Activated T-cell treated with anti-CD3 and anti-CD28 coated beads, Interleukin-2, amount 50 U/mL, for 48 hours (primary cell): ENCODE measurements at regions not wholly inside any gene's neighbourhood (a gene's known extent, or its start where the extent isn't known, plus 50 kb on each side); places are given as distances from the start of the nearest gene placed in this dataset.

Experiments
- DNase-seq, 2 experiments: peaks; one replicate each; pipeline ENCODE4 v3.0.0-alpha.2; 2020

DNA sequence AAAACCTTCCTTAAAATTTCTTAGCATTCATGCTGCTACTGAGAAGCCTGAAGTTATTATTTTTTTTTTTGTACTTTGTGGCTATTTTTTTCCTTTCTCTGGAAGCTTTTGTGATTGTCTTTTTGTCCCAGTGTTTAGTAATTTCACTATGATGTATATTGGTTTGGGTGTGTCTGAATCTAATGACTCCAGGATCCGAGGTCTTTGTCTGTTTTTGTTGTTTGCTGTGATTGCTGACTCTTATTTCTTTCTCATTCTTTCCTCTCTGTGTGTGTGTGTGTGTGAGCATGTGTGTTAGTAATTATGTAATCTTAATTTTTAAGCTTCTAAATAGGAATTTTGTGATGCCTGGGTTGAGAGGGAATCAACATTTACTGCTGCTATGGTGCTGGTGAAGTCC, 152.0 kb downstream of the RAP2B start:
- no peak for DNase-seq

DNA sequence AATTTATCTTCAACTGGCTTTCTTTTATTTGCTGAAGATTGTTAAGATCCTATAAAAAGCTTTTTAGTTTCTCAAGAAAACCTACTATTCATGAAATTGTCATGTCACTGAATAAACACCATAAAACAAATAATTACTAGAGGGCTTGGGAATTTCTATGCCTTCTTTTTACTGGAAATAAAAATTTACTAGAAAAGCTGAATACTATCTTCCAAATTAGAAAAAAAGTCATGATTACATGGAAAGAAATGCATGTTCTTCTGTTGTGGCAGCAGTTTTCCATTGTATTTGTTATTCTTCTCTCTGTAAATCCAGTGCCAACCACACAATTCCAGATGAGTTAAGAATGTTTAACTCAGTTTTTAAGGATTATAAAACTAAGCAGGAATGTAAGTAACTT, 153.8 kb downstream of the RAP2B start:
- no peak for DNase-seq

DNA sequence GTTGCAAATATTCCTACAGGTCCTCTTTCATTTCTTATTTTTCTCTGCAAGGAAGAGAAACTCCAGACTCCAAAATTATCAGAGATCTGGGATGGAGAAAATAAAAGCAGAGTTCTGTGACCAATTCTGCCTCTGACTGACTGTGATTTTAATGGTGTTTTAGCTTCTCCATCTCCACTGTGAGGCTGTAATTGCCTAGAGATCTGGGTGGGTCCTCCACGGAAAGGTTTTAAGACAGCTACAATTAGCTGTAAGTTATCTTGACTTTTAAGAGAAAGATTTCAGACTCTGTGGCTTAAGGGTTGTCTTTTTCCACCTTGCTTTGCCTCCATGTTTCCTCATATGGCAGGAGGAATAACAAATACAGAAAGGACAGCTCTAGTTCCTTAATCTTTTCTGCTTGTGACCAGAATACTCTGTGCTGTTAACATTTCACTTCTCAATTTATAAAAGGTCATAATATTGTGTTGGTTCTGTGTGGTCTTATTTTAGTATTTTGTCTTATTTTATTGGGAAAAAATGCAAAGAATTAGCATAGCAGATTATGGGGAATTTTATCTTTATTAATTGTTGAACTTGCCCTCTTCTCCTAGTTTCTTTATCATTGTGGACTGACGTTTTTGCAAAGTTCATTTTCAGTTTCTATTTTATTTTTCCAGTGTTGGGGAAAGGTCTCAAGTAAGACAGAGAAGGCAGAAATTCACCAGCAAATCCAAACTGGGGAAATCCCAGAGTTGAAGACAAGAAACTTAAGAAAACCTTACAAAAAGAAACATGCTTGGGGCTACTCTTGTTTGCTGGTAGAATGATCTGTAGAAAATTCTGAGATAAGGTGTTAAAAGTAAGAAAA, 157.9 kb downstream of the RAP2B start:
- no peak for DNase-seq

DNA sequence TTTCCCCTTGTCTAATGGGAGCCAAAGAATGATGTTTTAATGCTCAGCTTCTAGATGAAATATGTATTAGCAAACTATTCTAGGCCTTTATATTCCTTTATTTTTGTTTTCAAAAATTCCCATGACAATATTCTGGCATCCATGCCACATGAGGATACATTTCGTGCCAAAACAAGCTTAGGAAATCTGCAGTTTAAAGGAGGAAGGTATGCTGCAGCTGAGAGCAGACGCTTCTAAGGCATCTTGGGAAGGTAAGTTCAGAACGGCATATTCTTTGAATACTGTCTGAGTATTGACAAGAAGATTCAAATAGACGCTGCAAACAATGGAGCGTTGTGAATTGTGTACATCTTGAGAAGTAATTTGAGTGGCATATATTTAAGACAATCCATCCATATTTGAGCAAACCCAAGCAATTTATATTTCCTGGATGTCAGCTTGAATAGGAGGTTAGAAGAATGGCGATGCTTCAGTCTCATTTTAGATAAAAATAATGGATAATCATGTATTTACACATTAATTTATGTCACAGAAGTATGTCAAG, 158.6 kb downstream of the RAP2B start:
- no peak for DNase-seq

- DNase-seq = no peak
Measured at GRCh38 chr3:153328690-153329089, 166.7 kb downstream of the RAP2B start.

DNA sequence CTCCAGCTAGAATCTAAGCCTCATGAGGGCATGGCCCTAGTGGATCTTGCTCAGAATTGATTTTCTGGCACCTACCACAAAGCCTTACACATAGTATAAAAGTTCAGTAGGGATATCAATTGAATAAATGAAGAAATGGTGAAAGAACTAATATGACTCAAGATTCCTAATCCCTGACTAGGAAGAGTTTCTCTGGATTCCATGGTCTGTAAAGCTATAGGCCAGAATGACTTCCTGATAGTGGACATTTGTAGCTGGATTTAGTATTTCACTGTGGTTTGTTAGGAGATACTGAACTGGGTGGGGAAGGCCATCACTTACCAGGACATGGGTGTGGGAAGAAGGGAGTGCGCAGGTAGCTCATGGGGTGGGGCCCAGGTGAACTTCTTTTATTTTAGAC, 168.9 kb downstream of the RAP2B start:
- no peak for DNase-seq

- no peak for DNase-seq
Measured at GRCh38 chr3:153331676-153332075, 169.7 kb downstream of the RAP2B start.

DNA sequence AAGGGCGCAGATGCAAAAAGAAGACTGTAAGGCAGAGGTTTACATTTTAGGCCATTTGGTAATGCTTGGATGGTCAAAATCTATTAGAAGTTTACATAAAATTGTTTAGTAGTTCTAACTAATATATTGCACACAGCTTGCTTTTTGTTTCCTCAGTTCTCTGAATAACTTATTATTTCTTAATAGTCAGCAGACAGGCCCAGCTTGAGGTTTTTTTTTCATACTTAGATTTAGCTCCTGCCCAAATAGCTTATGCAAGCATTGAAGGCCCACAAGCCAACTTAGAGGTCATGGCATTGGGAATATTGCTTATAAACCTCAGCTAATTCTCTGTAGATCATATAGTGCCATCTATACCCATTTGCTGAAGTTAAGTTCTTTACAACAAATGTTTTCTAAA, 172.5 kb downstream of the RAP2B start:
- DNase-seq = no peak

DNA sequence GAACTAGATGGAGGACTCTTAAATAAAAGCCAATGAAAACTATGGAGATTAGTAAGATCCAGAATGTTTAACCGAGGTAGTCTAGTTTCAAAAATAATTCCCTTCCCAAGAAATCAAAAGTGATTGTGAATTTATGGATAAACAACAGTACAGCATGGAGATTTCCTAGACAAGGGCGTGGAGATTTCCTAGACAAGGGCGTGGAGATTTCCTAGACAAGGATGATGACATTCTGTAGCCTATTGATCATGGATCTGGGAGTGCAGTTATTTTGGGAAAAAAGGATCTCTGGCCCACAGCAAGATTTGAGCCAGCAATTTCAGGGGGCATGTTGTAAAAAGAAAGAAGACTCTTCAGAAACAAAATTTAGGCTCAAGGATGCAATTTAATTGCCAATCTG, 175.3 kb downstream of the RAP2B start:
- DNase-seq = no peak

GRCh38 chr3:153338487-153338886, 176.5 kb downstream of the RAP2B start:
- DNase-seq = no peak

DNA sequence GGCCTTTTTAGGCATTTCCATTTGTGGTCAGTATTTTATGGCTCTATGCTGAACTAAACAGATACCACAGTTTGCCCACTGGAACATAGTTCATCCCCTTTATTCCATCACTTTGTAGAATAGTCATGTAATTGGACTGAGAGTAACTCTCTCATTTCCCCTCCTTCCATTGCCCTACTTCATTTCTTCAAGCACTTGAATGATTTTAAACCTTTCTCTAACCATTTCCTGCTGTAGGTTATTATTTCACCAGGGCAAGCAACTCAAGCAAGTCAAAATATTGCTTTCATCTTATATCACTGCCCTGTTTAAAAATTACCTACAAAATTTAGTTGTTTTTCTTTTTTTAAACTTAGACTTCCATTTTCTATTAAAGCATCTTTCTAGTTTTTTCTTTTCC, 177.0 kb downstream of the RAP2B start:
- no peak for DNase-seq

DNA sequence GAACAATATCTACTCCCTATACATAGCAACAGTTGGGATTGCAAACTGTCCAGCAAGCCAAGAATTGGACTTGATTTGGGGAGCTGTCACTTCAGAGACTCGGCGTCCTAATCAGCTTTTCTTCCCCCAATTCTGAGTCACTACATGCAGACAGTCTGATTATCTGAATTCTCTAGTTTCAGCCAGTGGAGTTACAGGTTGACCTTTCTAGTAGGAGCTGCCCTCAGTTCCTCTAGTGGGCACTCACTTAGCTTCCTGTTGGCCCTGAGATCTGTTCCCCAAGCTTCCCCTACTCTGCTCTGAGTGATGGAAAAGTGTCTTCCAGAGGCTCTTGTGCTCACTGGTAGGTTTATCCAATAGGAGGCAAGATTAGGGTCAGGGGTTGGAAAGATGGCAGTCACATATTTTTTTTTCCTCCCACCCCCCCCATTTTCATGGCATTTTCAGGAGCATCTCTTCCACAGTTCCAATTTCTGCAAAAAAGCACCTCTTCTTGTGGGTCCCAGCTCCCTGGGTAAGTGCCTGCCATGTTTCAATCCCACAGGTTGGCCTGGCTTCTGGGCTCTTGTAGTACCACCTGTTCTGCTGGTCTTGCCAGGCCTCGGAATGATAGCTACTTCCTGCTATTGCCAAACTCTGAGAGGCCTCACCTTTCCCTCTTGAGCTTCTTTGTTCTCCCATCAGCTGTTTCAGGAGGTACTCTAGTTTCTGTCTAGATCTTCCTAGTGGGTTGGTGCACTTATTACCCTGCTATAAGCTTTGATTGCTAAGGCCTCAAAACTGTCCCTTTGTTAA, 182.2 kb downstream of the RAP2B start:
- no peak for DNase-seq

- DNase-seq = no peak
Measured at GRCh38 chr3:153348457-153349107, 186.6 kb downstream of the RAP2B start.

DNA sequence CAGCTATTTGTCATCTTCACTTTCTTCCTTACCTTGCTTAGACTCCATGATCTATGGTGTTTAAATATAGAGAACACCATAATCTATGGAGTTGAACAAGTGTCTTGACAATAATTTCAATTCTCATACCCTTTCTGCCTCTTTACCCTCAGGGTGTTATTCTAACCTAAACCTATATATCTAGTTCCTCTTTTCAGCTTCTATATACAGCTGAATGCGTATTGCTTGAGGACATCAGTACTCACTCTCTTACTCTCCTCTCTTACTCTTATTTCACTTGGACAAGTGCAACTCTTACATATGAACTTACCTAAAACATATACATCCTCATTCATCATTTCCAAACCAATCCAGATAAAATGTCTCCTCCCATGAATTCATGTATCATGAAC, 187.1 kb downstream of the RAP2B start:
- no peak for DNase-seq

DNA sequence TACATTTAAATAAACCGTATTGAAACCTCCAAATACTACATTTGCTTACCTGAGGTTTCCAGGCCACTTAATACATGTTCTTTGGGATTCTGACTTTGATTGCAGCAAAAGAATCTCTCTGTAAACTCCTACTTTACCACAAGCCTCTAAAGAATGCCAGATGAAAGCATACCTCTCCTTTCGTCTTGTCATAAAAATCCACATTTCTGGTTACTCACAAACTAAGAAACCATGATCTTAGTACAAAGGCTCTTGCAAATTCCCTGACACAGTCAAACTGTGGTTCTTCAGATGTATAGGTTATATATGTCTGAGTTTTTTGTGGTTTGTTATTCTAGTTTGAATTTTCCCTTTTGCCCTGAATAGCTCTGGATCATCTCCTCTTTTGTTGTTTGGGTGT, 188.4 kb downstream of the RAP2B start:
- DNase-seq = no peak

GRCh38 chr3:153354641-153355040, 192.6 kb downstream of the RAP2B start:
- DNase-seq = no peak

DNA sequence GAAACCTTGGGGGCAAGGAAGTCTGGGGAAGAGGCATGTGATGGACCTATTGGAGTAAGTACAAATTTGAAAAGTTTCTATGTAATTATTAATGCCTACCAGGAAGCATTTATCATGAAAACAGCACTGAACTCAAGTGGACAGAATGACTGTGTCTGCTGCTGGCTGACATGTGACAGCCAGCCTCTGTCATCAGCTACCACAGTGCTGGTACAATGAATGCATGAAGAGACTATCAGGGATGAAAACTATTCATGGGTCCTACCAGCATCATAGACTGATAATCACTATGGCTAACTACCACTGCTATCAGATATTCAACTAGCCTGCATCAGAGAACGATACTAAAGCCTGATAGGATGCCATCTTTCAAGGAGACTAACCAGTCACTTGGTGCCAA, 193.5 kb downstream of the RAP2B start:
- DNase-seq = no peak

GRCh38 chr3:153356908-153357307, 194.9 kb downstream of the RAP2B start:
- no peak for DNase-seq

- DNase-seq = no peak
Measured at GRCh38 chr3:153357436-153357835, 195.4 kb downstream of the RAP2B start.

DNA sequence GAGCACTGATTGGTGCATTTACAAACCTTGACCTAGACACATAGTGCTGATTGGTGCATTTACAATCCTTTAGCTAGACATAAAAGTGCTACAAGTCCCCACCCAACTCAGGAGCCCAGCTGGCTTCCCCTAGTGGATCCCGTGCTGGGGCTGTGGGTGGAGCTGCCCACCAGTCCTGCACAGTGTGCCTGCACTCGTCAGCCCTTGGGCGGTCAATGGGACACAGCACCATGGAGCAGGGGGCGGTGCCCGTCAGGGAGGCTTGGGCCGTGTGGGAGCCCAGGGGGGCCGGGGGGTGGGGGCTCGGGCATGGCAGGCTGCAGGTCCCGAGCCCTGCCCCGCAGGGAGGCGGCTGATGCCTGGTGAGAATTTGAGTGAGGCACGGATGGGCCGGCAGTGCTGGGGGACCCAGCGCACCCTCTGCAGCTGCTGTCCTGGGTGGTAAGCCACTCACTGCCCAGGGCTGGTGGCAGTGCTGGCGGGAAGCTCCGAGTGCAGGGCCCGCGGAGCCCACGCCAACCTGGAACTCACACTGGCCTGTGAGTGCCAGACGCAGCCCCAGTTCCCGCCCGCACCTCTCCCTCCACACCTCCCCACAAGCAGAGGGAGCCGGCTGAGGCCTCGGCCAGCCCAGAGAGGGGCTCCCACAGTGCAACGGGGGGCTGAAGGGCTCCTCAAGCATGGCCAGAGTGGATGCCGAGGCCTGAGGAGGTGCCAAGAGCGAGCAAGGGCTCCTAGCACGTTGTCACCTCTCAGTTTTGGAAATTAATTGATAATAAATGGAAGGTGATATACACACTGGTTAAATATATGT, 207.7 kb downstream of the RAP2B start:
- DNase-seq = no peak

DNA sequence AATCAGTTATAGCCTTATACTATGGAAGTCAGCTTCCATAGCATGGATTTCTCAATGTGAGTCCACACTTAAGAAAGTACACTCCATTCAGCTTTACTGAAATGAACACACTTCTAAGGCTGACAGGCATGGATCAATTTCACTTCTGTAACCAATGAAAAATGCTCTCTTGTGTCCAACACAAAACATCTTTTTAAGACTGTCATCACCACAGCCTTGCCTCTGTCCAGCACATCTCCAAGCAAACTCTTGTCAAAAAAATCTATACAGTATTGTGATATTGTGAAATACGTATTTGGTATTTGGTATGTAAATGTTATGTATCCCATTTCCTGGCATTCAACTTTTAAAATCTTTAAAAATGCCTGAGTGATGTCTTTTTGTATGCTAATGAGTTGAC, 208.7 kb downstream of the RAP2B start:
- DNase-seq = no peak

DNA sequence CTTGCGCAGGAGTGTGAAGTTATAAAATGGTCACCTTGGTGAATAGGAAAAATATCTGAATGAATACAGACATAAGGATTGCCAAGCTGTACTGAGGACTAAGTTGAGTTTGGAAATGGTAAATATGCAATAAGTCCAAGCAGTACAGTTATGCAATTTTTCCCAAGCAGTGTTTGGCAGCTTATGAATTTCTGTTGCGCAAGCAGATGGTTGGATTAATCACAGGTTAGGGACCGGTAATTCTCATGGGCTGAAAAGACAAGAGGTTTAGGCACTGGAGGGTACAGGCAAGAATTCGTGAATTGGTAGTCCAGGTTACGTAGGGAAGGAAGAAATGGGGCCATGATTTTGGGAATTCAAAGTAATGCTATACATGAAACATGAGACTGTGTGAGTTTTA, 210.3 kb downstream of the RAP2B start:
- no peak for DNase-seq

- no peak for DNase-seq
Measured at GRCh38 chr3:153373606-153374005, 211.6 kb downstream of the RAP2B start.
